Cardiac fibroblast (primary cell): ENCODE measurements at regions not wholly inside any gene's neighbourhood (a gene's known extent, or its start where the extent isn't known, plus 50 kb on each side); places are given as distances from the start of the nearest gene placed in this dataset.

Source experiments
- DNase-seq, 2 donors: peaks; one replicate each; pipeline versions ENCODE4 v3.0.0 to v3.0.0-alpha.2; 2010; ENCODE audit warnings: low read depth in 2 of 2
- H3K4me3 ChIP-seq, 2 donors: replicated peaks in 1 of 2; 1 replicate in 1 of 2; 2 replicates in 1 of 2; pipeline ENCODE4 v1.5.1; 2011; ENCODE audit warnings: low read depth in 2 of 2, low read length in 2 of 2, mild to moderate bottlenecking in 2 of 2, moderate library complexity in 1 of 2
- TF ChIP-seq, protein P1 (sequence below): IDR thresholded peaks from one replicate; pipeline ENCODE4 v1.5.1; 2011; ENCODE audit warnings: low read depth, mild to moderate bottlenecking, low read length, inconsistent platforms

DNA sequence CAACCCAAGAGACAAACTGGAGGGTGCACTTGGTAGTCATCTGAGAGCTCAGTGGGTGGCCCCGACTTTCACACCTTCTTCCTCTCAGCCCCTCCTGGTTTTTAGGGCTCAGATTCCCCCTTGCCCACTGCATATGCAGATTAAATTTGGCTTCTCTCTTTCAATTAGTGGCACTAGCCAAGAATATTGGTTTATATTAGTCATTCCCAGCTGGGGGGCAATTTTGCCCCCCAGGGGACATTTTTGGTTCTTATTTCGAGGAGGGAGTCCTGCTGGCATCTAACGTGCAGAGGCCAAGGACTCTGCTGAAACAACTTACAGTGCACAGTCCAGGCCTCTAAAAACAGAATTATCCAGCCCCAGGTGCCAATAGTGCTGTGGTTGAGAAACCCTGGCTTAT is 216.0 kb downstream of the RPS24 start:
- no peak for DNase-seq
- TF ChIP-seq, protein P1, sequence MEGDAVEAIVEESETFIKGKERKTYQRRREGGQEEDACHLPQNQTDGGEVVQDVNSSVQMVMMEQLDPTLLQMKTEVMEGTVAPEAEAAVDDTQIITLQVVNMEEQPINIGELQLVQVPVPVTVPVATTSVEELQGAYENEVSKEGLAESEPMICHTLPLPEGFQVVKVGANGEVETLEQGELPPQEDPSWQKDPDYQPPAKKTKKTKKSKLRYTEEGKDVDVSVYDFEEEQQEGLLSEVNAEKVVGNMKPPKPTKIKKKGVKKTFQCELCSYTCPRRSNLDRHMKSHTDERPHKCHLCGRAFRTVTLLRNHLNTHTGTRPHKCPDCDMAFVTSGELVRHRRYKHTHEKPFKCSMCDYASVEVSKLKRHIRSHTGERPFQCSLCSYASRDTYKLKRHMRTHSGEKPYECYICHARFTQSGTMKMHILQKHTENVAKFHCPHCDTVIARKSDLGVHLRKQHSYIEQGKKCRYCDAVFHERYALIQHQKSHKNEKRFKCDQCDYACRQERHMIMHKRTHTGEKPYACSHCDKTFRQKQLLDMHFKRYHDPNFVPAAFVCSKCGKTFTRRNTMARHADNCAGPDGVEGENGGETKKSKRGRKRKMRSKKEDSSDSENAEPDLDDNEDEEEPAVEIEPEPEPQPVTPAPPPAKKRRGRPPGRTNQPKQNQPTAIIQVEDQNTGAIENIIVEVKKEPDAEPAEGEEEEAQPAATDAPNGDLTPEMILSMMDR, result no peak
- H3K4me3 ChIP-seq, result no peak overlapping the region

DNA sequence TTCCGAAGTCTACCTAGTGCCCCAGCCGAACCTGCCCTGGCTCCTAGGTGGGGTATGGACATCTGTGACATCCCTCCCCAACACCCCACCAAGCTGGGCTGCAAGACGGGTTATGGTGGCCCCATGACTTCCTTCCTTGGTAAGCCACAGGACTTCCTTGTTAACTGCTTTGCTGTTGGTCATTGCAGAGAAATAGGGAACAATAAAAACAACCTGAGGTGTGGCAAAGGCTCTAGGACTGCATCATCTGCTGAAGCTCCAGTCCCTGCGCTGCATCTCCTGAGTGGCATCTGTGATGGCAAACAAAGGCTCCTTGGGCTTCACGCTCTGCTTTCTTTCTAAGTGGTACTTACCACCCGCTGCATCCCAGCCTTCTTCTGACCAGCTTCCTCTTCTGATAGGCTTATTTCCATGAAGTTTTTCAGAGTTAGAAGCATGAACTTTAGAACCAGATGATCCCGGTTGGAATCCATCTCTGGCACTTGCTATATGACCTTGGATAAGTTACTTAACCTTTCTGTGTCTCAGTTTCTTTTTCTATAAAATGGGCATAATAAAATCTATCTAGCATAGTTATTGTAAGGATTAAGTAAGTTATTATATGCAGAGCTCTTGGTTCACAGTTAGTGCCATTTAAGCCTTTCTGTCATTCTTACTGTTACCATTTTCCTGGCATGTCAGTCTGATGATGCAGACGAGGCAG is 216.8 kb downstream of the RPS24 start:
- TF ChIP-seq, protein P1, result no peak
- no peak for DNase-seq
- H3K4me3 ChIP-seq, result no peak overlapping the region

DNA sequence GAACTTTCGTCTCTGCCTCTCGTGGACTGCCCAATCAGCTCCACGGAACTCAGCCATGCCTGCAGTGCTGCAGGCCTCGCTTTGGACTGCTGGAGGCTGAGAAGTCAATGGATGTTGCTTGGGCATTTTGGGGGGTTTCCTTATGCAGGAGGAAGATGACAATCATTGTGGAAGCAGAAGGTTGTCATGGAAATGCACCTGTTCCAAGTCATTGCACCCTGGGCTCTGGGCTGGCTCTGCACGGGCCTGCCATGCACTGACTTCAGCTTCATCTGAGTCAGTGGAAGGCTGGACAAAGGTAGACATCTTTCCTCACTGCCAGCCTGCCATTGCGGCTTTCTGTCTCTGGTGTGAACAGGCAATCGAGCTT is 217.3 kb downstream of the RPS24 start:
- DNase-seq, result no peak
- no peak overlapping the region for H3K4me3 ChIP-seq
- TF ChIP-seq, protein P1, result no peak

DNA sequence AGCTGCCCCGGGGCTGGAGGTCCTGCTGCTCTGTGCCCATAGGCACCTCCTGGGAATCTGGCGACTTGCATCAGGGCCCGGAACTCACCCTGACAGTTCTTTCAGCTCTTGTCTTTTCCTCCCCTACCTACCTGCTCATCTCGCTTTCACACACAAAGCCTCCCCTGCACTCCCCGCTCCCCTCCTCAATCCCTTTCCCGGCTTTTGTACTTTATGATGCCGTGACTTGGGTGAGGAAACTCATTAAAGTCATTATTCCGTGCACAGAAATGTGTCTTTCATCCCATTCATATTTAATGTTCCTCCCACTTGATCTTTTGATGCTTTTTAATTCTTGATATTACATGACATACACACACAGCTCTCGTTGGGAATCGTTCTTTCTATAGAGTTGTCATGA is 218.6 kb downstream of the RPS24 start:
- DNase-seq, result no peak
- H3K4me3 ChIP-seq, result no peak overlapping the region
- TF ChIP-seq, protein P1, result no peak

DNA sequence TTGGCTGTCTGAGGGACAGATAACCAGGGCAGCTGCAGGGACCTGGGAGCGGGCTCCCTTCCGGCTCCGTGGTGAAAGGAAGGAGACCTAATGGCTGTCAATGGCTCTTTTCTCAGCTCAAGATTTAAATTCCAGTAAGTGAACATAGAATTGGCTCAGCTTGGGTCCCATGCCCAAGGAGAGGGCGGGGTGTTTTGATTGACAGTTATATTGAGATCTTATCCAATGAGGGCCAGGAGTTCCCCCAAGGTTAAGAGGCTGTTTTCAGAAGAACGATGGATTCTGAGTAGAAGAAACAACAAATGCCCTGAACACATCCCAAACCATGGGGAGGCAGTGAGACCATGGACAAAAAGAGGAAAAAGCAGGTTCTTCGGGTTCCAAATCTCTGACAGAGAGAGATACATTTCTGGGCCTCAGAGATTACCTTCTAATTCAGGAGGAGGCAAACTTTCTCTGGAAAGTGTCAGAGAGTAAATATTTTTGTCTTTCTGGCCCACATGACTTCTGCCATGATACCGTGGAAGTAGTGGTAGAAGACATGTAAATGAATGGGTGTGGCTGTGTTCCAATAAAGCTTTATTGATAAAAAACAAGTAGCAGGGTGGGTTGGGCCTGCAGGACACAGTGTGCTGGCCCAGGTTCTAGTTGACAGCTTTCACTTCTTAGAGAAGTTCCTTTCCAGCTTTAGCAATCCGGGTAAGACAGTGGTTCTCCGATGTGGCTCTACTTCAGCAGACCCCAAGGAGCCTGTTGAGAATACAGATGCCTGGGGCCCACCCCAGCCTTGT is 219.6 kb downstream of the RPS24 start:
- no peak for DNase-seq
- TF ChIP-seq, protein P1, result no peak
- no peak overlapping the region for H3K4me3 ChIP-seq

DNA sequence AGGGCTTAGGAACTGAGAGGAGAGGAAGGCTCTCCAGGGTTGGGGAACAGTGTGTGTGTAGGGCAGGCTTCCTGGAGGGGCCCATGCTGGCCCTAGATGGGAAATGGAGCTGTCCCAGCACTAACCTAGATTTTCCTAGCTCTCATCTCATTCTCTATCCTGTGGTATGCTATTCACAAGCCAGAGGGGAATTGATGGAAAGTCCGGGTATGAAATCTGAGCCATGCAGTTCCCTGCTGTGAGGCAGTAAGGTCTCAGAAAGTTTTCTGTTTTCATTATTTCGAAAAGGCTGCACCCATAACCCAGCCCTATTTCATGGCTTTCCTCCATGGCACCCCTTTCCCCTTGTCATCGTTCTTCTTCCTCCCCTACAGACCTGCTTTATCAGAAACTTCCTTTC is 220.3 kb downstream of the RPS24 start:
- H3K4me3 ChIP-seq, result no peak overlapping the region
- no peak for DNase-seq
- TF ChIP-seq, protein P1, result no peak
